ENCODE measurements at regions not wholly inside any gene's neighbourhood (a gene's known extent, or its start where the extent isn't known, plus 50 kb on each side); places are given as distances from the start of the nearest gene placed in this dataset.

DNA sequence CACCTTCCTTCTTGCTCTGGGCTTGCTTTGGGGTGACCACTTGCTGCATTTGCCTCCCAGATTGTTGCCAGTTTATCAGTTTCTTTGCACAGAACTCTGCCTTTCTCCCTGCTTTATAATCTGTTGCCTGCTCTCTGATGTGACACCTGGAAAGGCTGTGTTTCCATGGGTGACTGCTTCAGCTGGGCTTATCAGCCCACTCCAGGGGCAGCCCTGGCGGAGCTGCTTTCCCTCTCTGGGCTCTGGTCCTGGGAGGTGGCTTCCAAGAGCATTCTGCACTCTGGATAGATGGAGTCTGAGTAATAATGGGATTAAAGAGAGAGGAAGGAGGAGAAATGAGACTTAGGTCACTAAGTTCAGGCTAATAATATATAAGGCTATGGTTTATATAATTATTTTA lies 352.7 kb downstream of the TSN start:
- Mint-ChIP-seq H3K27ac (no peak overlapping the region), H3K4me1 (ENCODE audit: low read depth) (no peaks in the 10 kb centered on the region), H3K36me3 (ENCODE audit: low read depth) (no peaks in the 10 kb centered on the region), H3K4me3 (no peak overlapping the region), H3K27me3 (ENCODE audit: insufficient read depth) (no peaks in the 10 kb centered on the region), H3K9me3 (no peaks in the 10 kb centered on the region)
- no peak for DNase-seq (ENCODE audit: low spot score)
- intact Hi-C loops (cut with micrococcal nuclease), result no loop called here

DNA sequence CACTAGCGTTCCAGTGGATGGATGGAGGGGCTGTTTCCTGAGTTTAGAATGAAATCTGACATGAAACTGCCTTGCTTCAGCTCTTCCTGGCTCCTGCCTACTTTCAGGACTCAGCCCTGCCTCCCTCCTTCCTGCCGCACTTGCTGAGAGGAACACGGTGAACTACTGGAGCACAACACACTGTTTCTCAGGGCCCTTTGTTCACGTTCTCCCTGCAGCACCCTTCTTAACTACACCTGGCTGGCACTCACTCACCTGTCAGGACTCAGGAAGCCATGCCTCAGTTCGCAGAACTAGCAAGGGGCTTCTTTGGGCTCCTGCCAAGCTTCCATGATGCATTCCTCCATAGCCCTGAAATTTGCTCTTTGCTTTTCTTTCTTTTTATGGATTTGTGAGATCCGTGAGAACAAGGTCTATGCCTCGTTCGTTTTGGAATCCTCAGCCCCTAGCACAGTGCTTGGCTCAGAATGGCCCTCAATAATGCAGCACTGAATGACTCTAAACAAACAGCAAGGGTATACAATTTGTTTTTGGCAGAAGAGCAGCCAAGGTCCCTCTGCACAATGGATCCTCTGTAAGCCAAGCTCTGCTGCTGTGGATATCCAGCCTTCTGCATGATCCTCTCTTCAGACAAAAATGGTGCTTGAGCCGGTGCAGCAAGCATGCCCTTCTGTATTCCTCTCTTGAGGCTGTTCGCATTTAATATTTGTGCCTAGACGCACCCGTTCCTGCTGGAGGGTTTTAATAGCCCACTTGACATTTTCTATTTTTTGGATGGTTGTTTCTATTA lies 357.0 kb downstream of the TSN start:
- H3K27me3 Mint-ChIP-seq (ENCODE audit: insufficient read depth), result no peaks in the 10 kb centered on the region
- no peak for DNase-seq (ENCODE audit: low spot score)
- H3K9me3 Mint-ChIP-seq, result no peaks in the 10 kb centered on the region
- H3K36me3 Mint-ChIP-seq (ENCODE audit: low read depth), result no peaks in the 10 kb centered on the region
- H3K4me1 Mint-ChIP-seq (ENCODE audit: low read depth), result no peaks in the 10 kb centered on the region
- H3K27ac Mint-ChIP-seq, result no peak overlapping the region
- no peak overlapping the region for H3K4me3 Mint-ChIP-seq
- intact Hi-C loops (cut with micrococcal nuclease), result no loop called here

DNA sequence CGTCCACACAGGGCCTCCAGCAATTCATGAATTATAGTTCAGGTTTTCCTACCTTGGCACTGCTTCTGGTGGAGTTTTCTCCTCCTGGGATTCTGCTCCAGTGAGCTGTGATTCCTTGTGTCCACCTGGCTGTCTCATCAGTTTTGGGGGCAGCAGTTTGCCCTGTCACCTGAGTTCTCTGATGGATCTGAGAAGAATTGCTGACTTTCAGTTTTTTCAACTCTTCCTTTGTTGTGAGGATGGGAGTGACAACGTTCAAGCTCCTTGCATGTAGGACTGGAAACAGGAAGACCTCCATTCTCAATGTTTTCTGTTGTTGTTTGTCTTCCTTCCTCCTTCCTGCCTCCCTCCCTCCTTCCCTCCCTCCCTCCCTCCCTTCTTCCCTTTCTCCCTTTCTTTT lies 359.0 kb downstream of the TSN start:
- H3K9me3 Mint-ChIP-seq, result no peaks in the 10 kb centered on the region
- no peaks in the 10 kb centered on the region for H3K4me1 Mint-ChIP-seq (ENCODE audit: low read depth)
- no peaks in the 10 kb centered on the region for H3K27me3 Mint-ChIP-seq (ENCODE audit: insufficient read depth)
- no peak overlapping the region for H3K4me3 Mint-ChIP-seq
- intact Hi-C loops (cut with micrococcal nuclease), result no loop called here
- H3K36me3 Mint-ChIP-seq (ENCODE audit: low read depth), result no peaks in the 10 kb centered on the region
- no peak overlapping the region for H3K27ac Mint-ChIP-seq
- DNase-seq (ENCODE audit: low spot score), result no peak

DNA sequence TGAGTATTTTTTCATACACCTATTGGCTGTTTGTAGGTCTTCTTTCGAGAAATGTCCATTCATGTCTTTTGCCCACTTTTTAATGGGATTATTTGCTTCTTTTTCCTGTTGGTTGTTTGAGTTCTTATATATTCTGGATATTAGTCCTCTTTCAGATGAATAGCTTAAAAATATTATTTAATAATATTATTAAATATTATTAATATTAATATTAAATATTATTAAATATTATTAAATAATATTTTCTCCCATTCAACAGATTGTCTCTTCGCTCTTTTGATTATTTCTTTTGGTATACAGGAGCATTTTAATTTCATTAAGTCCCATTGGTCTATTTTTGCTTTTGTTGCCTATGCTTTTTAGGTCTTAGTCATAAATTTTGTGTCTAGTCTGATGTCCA lies 361.9 kb downstream of the TSN start:
- Mint-ChIP-seq H3K27me3 (ENCODE audit: insufficient read depth) (no peaks in the 10 kb centered on the region), H3K4me3 (no peak overlapping the region), H3K36me3 (ENCODE audit: low read depth) (no peaks in the 10 kb centered on the region), H3K4me1 (ENCODE audit: low read depth) (no peaks in the 10 kb centered on the region), H3K27ac (no peak overlapping the region), H3K9me3 (no peaks in the 10 kb centered on the region)
- DNase-seq (ENCODE audit: low spot score), result no peak
- intact Hi-C loops (cut with micrococcal nuclease), result no loop called here

DNA sequence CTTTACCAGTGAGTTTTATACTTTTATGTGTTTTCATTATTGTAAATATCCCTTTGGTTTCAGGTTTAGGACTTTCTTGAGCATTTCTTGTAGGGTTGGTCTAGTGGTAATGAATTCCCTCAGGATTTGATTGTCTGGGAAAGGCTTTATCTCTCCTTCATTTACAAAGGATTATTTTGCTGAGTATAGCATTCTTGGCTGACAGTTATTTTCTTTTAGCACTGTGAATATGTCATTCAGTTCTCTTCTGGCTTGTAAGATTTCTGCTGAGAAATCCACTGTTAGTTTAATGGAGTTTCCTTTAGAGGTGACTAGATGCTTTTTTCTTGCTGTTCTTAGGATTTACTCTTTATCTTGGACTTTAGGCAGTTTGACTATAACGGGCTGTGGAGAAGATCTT lies 373.9 kb downstream of the TSN start:
- H3K4me1 Mint-ChIP-seq (ENCODE audit: low read depth), result no peaks in the 10 kb centered on the region
- H3K36me3 Mint-ChIP-seq (ENCODE audit: low read depth), result no peaks in the 10 kb centered on the region
- intact Hi-C loops (cut with micrococcal nuclease), result no loop called here
- DNase-seq (ENCODE audit: low spot score), result no peak
- no peak overlapping the region for H3K4me3 Mint-ChIP-seq
- no peak overlapping the region for H3K27ac Mint-ChIP-seq
- H3K9me3 Mint-ChIP-seq, result peaks cover 33% of the 10 kb centered on the region
- H3K27me3 Mint-ChIP-seq (ENCODE audit: insufficient read depth), result peaks cover 2% of the 10 kb centered on the region

DNA sequence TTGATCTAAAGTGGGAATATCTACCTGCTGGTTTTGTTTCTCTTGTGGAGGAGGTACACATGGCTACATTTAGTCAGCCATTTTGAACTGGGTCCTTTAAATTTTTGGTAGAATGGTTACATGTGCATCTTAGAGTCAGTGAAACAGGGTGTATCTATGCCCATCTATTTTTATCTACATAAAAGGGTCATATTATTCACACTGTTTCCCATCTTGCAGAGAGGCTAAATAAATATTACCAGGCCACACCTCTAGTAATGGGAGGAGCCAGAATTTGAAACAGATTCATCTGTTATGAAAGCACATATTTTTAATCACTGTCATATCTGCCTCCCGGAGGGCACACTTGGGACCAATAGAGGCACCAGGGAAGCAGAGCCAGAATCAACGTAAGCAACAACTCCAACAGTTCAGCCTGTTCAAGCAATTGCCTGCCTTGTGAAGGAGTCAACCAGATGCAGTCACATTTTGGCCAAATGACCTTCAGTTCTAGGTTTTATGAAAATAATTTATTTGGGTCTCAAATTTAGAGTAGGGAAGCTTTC lies 376.8 kb downstream of the TSN start:
- DNase-seq (ENCODE audit: low spot score), result no peak
- no peaks in the 10 kb centered on the region for H3K36me3 Mint-ChIP-seq (ENCODE audit: low read depth)
- H3K27ac Mint-ChIP-seq, result no peak overlapping the region
- H3K9me3 Mint-ChIP-seq, result peaks cover 28% of the 10 kb centered on the region
- H3K4me1 Mint-ChIP-seq (ENCODE audit: low read depth), result no peaks in the 10 kb centered on the region
- peaks cover 2% of the 10 kb centered on the region for H3K27me3 Mint-ChIP-seq (ENCODE audit: insufficient read depth)
- H3K4me3 Mint-ChIP-seq, result no peak overlapping the region
- intact Hi-C loops (cut with micrococcal nuclease), result no loop called here

DNA sequence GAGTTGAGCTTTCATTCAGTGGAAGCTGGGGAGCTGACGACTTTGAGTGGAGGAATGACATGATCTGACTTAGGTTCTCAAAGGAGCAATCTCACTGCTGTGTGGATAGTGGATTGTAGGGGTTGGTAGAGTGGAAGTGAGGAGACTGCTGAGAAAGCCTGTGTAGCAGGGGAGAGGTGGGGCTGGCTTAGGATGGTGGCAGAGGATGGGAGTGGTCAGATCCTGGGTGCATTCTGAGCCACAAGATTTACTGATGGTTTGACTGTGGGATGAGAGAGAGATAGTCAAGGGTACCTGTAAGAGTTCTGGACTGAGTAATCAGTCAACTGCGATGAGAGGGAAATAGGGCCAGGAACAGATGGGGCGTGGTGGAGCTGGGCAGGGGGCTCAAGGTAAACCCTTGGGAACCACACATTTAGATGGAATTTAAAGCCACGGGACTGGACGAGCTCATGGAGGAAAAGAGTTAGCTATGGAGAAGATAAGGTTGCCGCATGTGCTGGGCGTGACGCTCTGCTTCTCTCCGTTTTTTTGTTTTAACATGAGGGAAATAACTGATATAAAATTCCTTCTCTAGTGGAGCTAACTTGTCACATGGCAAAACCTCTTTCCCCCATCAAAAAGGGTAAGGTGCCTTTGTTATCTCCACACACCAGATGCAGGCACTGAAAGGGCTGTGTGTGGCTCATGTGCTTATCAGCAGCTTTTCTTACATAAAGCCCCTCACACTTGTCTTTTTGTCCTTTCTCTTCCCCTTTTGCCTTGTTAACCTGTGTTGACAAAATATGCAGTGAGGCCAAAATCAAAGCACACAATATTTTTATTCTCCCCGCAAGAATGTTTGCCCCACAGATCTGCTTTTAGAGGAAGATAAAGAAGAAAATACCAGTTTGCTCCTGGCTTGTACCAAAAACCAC lies 379.8 kb downstream of the TSN start:
- intact Hi-C loops (cut with micrococcal nuclease), result no loop called here
- H3K27me3 Mint-ChIP-seq (ENCODE audit: insufficient read depth), result no peaks in the 10 kb centered on the region
- peaks cover 10% of the 10 kb centered on the region for H3K9me3 Mint-ChIP-seq
- H3K4me1 Mint-ChIP-seq (ENCODE audit: low read depth), result no peaks in the 10 kb centered on the region
- no peaks in the 10 kb centered on the region for H3K36me3 Mint-ChIP-seq (ENCODE audit: low read depth)
- DNase-seq (ENCODE audit: low spot score), result no peak
- H3K4me3 Mint-ChIP-seq, result no peak overlapping the region
- H3K27ac Mint-ChIP-seq, result no peak overlapping the region

DNA sequence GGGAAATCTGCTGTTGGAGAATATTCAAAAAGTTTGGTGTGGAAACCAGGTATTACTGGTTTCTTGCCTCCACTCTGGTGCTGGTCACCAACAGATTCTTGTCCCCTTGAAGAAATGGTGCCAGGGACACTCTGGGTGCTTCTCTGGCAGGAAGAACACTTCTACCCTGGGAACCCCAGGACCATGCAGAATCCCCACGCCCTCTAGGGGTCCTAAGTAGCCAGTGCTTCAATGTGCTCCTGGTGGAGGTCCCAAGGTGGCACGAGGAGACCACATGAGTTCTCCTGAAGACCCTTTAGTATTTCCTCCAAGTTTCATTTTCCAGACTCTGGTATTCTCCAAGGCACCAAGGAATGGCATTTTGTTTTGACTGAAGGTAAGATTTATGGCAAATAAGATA lies 380.6 kb downstream of the TSN start:
- H3K4me3 Mint-ChIP-seq, result no peak overlapping the region
- H3K4me1 Mint-ChIP-seq (ENCODE audit: low read depth), result no peaks in the 10 kb centered on the region
- no peaks in the 10 kb centered on the region for H3K27me3 Mint-ChIP-seq (ENCODE audit: insufficient read depth)
- no peak overlapping the region for H3K27ac Mint-ChIP-seq
- DNase-seq (ENCODE audit: low spot score), result no peak
- H3K36me3 Mint-ChIP-seq (ENCODE audit: low read depth), result no peaks in the 10 kb centered on the region
- intact Hi-C loops (cut with micrococcal nuclease), result no loop called here
- peaks cover 4% of the 10 kb centered on the region for H3K9me3 Mint-ChIP-seq

DNA sequence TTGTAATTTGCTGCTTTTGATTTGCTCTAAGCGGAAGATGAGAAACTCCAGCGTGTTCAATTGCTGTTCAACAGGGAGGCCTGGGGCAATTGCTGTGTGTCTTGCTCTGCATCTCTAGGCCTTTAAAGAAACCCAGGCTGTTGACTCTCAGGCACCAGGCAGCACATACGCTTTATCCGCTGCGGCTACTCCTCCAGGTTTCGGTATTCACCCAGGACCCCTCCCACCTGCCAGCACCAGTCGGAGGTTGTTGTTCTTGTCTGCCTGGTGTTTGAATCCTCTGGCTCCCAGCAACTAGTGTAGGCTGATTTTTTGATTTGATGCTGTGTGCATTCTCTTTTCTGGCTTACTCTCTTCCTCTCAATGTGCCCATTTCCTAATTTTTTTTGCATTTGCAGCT lies 383.1 kb downstream of the TSN start:
- H3K4me1 Mint-ChIP-seq (ENCODE audit: low read depth), result no peaks in the 10 kb centered on the region
- H3K9me3 Mint-ChIP-seq, result no peaks in the 10 kb centered on the region
- no peak overlapping the region for H3K27ac Mint-ChIP-seq
- H3K36me3 Mint-ChIP-seq (ENCODE audit: low read depth), result no peaks in the 10 kb centered on the region
- H3K4me3 Mint-ChIP-seq, result no peak overlapping the region
- intact Hi-C loops (cut with micrococcal nuclease), result no loop called here
- no peak for DNase-seq (ENCODE audit: low spot score)
- H3K27me3 Mint-ChIP-seq (ENCODE audit: insufficient read depth), result no peaks in the 10 kb centered on the region

DNA sequence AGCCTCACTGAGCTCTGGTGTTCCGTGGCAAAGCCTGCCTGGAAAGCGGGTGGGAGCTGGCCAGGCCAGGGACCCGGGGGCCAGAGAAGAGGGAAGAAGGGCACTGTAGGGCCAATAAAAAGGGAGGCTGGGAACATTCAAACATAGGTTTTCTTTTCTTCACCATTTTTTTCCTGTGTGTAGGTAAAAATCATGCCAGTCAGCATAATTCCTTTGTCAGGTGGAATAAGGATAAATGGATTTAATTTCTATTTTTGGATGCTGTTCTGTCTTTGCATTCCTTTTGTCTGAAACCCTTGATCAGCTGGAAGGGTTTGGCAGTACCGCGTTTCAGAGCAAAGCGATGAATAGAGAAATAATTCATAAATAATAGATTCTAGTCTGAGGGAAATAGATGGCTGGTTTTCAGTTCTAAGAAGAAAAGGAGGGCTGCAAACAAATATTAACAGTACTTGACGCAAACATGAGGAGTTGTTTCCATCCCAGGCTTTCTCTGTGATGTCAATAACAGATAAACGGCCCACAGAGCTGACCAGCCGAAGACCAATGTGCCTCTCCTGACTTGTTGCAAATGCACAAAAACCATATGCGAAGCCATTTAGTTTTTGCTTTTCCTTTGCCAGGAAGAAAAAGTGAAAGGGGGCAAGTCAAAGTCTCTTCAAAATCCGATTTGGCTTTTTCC lies 384.4 kb downstream of the TSN start:
- DNase-seq (ENCODE audit: low spot score), result no peak
- no peaks in the 10 kb centered on the region for H3K9me3 Mint-ChIP-seq
- intact Hi-C loops (cut with micrococcal nuclease), result no loop called here
- no peaks in the 10 kb centered on the region for H3K36me3 Mint-ChIP-seq (ENCODE audit: low read depth)
- no peaks in the 10 kb centered on the region for H3K27me3 Mint-ChIP-seq (ENCODE audit: insufficient read depth)
- no peak overlapping the region for H3K27ac Mint-ChIP-seq
- H3K4me1 Mint-ChIP-seq (ENCODE audit: low read depth), result no peaks in the 10 kb centered on the region
- no peak overlapping the region for H3K4me3 Mint-ChIP-seq

DNA sequence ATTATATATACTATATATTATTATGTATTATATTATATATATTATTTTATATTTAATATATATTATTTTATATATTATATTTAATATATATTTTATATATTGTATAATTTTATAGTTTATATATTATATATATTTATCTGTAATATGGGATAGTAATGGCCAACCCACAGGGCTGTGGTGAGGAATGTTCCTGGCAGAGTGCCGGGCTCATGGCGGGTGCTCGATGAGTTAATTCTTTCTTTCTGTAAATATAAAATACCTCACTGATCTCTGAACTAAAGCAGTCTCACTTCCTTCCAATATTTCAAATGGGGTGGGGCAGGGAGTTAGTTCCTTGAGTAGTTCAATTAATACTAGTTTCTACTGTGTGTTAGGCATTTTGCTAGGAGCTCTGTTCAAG lies 389.4 kb downstream of the TSN start:
- no peaks in the 10 kb centered on the region for H3K9me3 Mint-ChIP-seq
- no peaks in the 10 kb centered on the region for H3K4me1 Mint-ChIP-seq (ENCODE audit: low read depth)
- DNase-seq (ENCODE audit: low spot score), result no peak
- no peak overlapping the region for H3K4me3 Mint-ChIP-seq
- H3K27me3 Mint-ChIP-seq (ENCODE audit: insufficient read depth), result no peaks in the 10 kb centered on the region
- intact Hi-C loops (cut with micrococcal nuclease), result no loop called here
- H3K36me3 Mint-ChIP-seq (ENCODE audit: low read depth), result no peaks in the 10 kb centered on the region
- no peak overlapping the region for H3K27ac Mint-ChIP-seq

DNA sequence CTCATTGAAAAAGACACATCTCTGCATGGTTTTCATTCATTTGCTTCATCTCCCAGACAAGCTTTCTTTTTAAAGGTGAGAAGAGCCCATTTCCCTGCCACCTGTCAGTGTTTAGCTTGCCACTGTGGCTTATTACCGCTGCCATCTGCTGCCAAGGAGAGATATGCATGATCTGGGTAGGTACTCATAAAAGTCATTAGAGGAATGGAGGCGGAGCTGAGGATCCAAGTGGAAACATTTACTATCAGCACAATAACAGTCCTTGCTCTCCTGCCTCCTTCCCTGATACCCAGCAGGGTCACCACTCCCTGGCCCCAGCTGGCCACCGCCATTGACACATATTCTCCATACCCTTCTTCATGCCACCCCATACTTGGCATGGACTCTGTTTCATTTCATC lies 390.4 kb downstream of the TSN start:
- H3K4me1 Mint-ChIP-seq (ENCODE audit: low read depth), result no peaks in the 10 kb centered on the region

More for the DNA sequence above, 390.4 kb downstream of the TSN start:
- H3K36me3 Mint-ChIP-seq (ENCODE audit: low read depth), result no peaks in the 10 kb centered on the region
- no peak for DNase-seq (ENCODE audit: low spot score)
- intact Hi-C loops (cut with micrococcal nuclease), result no loop called here
- no peaks in the 10 kb centered on the region for H3K9me3 Mint-ChIP-seq
- no peak overlapping the region for H3K27ac Mint-ChIP-seq
- H3K4me3 Mint-ChIP-seq, result no peak overlapping the region
- H3K27me3 Mint-ChIP-seq (ENCODE audit: insufficient read depth), result no peaks in the 10 kb centered on the region
